ENCODE measurements at regions not wholly inside any gene's neighbourhood (a gene's known extent, or its start where the extent isn't known, plus 50 kb on each side); places are given as distances from the start of the nearest gene placed in this dataset.

GRCh38 chr12:19992311-19992710 lies 376.0 kb upstream of the PDE3A start:
- TF ChIP-seq CTCF (IDR thresholded peaks at IDR 0.05) (no peak), POLR2A (IDR thresholded peaks at IDR 0.05) (no peak)

Measured in Peyer's patch (tissue), 4 donors.